HT1080 (cell line): ENCODE measurements at regions not wholly inside any gene's neighbourhood (a gene's known extent, or its start where the extent isn't known, plus 50 kb on each side); places are given as distances from the start of the nearest gene placed in this dataset.
A peak's percentile ranks its signal among the peaks of the same experiment; 100 is the strongest.

Experiments
- DNase-seq: peaks from one replicate; pipeline ENCODE4 v3.0.0-alpha.2; 2015; ENCODE audit warnings: low read depth

DNA sequence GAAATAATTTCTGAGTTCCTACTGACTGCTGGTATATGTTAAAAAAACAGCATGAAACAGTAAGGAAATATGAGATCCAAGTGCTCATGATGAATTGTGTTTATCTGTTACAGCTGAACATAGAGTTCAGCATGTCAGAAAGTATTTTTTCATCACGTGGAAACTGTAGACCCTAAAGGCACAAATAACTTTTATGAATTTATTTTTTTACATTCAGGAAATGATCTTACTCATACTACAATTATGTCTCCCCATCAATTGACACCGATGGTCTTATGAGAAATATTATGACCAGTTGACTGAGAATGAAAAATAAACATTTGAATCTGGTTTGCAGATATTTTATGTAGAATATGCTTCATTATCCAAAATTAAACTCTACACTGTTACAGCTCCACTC is 283.1 kb upstream of the SPANXN4 start:
- no peak for DNase-seq

DNA sequence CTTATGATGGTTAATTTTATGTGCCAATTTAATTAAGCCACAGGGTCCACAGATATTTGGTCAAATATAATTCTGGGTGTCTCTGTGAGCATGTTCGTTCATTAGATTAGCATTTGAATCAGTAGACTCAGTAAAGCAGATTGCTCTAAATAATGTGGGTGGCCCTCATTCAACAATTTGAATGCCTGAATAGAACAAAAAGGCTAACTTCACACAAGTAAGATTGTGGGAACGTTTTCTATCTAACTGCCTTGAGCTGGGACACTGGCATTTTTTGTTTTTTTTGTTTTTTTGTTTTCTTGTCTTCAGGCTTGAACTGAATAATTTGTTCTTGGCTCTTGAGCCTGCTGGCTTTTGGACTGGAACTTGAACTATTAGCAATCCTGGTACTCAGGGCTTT is 292.4 kb upstream of the SPANXN4 start:
- DNase-seq = no peak

DNA sequence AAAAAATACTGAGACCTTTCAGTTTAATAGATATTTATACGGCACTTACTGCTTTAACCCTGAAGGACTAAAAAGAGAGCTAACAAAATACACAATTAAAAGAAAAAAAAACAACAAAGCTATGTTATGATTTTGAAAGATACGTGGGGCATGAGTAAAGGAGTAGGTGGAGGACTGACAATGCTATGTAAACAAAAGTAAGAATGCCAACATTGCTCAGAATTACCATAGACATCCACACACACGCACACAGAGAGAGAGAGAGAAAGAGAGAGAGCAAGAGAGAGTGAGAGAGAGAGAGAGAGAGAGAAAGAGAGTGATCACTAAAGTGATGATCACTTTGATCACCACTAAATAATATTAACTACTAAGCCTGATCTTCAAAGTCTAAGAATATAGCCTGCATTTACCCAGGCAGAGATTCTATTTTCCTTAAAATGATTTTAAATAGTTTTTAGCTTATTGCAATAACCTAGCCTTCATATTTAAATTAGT is 313.9 kb upstream of the SPANXN4 start:
- DNase-seq = no peak

DNA sequence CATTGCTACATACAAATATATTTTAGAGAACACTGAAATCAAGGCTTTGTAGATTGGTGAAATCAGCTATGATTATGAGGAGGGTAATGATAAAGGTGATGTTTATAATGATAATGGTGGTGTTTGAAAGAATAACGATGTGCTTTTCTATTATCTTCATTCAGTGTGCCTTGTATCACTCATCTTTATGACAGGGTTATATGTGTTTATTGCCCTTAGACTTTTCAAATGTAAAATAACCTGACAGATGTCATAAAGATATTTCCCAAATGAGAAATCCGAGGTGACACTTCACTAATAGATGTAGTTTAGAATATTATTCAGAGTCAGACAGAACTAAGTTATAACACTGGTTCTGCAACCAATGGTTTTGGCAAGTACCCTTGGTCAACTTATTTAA is 323.0 kb upstream of the SPANXN4 start:
- no peak for DNase-seq

DNA sequence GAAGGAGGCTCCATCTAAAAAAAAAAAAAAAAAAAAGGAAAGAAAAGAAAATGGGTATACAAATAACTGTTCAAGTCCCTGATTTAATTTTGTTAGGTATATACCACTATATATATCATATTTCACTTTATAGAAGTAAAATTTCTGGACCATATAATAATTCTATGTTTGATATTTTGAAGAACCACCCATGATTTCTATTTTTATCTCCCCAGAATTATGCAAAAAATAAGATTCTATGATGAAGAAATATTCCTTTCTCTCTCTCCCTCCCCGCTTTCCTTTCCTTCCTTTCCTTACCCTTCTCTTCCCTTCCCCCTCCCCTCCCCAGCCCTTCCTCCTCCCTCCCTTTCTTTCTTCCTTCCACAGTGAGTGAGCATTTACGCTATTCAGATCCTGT is 337.5 kb upstream of the SPANXN4 start:
- no peak for DNase-seq

DNA sequence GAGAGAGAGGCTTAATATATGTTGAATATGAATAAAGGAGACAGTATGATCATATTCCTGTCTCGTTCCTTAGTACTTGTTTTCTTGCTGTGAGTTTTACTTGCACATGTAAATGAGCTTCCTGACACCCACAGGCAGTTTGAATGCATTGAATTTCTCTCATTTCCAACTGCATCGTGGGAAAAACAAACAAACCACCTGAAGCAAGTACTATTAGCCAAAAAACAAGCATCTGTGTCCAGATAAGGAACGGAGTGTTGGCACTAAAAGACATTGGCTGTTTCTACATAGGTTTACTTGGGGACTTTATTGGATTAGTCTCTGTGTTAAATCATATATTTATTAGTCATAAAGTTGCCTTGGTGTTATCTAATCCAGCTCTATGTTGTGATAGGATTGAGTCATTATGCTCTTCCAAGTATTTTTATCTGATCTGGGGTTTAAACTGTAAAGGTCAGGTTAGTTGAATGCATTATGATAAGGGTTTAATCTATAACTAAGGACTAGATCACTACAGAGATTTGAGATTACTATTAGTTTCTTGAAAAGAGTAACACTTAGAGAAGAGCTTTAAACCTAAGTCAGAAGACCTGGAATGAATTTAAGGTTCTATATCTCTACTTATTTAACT is 339.0 kb upstream of the SPANXN4 start:
- no peak for DNase-seq

DNA sequence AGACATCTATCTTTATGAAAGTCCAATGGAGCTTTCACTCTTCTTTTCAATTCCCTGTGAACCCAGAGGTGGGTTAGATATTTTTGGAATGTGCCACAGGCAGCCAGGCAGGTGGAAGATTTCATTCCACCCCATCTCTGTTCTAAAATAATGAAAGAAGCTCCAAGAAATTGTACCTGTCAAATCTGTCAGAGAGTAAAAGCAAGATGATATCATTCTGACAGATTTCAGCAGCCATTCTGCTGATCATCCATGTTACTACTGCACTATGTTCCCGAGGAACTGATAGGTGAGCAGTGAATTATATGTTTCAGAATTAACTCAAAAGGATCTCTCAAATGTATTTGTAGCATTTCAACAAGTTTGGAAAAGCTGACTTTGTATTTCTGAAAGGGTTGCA is 339.5 kb upstream of the SPANXN4 start:
- no peak for DNase-seq

DNA sequence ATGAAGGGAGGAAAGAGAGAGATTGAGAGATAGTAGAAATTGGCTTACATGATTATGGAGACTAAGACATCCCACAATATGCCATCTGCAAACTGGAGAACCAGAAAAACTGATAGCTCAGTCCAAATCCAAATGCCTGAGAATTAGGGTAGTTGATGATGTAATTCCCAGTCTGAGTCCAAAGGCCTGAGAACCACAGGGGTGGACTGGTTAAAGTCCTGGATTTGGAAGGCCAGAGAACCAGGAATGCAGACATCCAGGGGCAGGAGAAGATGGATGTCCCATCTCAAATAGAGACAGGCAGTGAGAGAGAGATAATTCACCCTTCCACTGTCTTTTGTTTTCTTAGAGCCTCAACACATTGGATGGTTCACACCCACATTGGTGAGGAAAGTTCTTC is 345.7 kb upstream of the SPANXN4 start:
- no peak for DNase-seq

DNA sequence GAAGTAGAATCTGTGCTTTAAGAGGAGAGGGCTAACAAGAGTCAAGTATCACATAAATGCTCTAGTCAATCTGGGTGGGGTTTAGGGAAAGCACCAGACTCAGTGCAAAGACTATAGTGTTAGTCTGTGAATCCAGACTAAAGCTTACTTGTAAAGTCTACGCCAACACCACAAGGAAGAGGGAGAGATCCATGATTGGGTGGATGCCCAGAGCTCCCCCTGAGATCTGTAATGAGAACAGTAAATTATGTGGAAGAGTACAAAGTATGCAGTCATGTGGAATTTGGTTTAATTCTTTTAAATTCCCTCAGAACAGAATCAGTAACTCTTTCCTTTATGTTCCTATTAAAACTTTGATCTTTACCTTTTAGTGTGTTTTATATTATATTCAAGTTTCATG is 354.7 kb upstream of the SPANXN4 start:
- no peak for DNase-seq

DNA sequence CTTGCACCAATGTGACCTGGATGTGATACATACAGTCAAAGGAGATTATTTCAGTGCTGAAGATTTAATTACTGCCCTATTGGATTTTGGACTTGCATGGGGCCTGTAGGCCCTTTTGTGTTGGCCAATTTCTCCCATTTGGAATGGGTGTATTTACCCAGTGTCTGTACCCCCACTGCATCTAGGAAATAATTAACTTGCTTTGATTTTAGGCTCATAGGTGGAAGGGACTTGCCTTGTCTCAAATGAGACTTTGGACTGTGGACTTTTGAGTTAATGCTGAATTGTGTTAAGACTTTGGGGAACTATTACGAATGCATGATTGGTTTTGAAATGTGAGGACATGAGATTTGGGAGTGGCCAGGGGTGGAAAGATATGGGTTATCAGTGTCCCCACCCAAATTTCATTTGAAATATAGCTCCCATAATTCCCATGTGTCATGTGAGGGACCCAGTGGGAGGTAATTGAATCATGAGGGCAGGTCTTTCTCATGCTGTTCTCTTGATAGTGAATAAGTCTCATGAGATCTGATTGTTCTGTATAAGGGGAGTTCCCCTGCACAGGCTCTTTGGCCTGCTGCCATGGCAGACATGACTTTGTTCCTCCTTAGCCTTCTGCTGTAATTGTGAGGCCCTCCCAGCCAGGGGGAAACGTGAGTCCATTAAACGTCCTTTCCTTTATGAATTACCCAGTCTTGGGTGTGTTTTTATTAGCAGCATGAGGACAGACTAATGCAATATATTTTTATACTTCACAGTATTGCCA is 362.2 kb upstream of the SPANXN4 start:
- DNase-seq = no peak

DNA sequence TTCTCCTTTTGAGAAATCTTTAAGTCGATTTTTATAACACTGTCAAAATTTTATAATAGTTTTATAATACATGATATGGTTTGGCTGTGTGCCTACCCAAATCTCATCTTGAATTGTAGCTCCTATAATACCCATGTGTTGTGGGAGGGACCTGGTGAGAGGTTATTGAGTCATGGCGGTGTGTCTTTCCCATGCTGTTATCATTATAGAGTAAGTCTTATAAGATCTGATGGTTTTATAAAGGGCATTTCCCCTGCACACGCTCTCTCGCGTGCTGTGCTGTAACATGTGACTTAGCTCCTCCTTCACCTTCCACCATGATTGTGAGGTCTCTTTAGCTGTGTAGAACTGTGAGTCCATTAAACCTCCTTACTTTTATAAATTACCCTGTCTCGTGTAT is 364.0 kb upstream of the SPANXN4 start:
- no peak for DNase-seq

DNA sequence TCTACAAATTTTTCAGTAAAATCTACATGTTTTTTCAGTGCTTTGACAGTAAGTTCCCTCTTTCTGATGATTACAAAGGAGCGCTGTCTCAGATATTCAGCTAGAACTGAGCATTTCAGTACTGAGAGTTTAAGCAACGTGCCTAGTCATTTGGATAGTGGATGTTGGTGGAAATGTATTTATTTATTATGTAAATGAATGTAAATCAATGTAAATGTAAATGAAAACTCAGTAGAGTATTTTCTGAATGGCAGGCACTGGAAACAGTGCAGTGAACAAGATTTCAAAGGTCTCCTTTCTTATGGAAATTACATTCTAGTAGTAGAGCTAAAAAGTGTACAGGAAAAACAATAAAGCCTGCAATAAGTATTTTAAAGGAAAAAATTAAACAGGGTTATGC is 370.2 kb upstream of the SPANXN4 start:
- DNase-seq = no peak

DNA sequence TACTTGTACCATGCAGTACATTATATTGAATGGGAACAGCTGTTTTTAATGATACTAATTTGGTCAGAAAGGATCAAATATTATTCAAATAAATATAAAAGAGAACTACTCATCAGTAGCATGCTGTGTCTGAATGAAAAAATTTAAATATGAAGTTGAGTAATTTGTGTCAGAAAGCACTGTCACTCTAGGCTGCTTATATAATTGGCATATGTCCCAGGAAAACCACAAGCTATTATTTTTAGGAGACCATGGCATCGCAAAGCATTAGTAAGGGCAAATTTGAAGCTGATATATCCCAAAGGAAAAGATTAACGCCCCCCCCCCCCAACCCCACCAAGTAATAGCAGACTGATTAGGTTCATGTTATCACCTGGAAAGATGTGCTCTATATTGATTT is 388.5 kb upstream of the SPANXN4 start:
- no peak for DNase-seq

DNA sequence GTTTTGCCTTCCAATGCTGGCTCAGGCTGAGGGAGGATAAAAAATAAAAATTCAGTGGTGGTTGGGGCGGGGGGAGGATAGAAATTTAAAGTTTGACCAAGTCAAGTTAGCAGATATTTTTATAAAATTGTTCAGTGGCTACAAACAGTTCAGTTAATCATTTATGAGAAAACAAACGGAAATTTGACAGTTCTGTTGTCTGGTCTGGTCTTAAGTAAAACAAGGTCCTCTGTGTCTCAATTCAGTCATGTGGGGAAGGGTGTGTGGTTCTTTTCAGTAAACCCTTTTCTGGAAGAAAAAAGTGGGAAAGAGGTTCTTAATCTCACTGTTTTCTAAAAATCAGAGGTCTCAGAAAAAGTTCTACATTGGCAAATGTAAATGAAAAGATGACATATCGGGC is 409.1 kb upstream of the SPANXN4 start:
- no peak for DNase-seq

DNA sequence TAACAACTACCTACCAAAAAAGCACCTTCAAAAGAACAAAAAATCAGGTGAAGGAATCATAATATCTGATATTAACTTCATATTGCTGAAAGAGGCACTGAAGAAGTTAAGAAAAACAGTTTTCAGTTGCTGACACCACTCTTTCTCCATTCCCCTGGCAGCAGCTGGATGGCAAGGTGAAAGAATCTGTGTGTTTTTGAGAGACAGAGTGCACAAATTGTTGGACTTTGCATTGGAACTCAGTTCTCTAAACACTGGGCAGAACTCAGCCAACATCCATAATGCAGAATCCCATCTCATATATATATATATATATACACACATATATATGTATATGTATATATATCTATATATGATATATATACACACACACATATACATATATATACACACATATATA is 408.3 kb upstream of the MAGEC2 start:
- no peak for DNase-seq

DNA sequence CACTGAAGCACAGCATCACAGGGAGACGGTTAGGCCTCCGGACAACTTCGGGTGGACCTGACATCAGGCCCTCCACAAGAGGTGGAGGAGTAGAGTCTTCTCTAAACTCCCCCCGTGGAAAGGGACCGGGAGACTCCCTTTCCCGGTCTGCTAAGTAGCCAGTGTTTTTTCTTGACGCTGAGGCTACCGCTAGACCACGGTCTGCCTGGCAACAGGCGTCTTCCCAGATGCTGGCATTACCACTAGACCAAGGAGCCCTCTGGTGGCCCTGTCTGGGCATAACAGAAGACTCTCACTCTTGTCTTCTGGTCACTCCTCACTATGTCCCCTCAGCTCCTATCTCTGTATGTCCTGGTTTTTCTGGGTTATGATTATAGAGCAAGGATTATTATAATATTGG is 401.5 kb upstream of the MAGEC2 start:
- DNase-seq = peak; percentile 26

DNA sequence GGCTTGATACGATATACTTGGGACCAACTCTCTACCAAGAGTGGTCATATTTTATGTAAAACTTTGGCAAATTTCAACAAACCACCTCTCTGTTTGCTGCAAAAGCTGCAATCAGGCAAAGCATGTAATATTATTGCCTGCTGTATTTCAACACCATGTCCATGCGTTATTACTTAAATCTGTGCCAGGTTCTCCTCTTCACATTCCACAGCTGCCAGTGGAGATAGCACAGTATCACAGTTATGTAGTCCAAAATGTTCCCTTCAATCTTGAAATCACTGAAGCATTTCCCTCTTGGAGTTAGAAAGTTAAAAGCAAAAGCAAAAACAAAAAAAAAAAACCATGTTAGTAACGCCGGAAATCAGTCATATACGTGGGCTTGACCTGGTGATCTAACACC is 396.7 kb upstream of the MAGEC2 start:
- no peak for DNase-seq

DNA sequence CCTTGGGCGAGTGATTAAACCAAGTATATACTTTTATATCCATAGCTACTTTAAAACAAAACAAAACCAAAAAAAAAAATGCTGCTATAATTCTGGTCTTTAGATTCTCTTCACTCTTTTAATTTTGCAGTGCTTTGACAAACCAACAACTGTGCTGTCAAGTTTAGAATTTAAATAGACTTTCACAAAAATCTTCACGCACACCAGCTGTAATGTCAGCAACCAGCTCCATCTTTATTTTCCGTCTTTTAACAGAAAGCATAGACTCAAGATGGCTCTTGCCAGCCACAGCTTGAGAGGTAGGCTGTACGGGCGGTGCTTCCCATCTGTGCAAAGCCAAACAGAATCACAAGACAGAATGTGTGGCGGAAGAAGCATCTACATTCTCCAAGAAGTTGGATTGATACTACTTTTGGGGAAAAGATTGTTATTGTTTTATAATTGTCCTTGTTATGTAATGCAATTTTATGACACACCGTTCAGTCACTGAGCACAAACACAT is 388.3 kb upstream of the MAGEC2 start:
- no peak for DNase-seq

DNA sequence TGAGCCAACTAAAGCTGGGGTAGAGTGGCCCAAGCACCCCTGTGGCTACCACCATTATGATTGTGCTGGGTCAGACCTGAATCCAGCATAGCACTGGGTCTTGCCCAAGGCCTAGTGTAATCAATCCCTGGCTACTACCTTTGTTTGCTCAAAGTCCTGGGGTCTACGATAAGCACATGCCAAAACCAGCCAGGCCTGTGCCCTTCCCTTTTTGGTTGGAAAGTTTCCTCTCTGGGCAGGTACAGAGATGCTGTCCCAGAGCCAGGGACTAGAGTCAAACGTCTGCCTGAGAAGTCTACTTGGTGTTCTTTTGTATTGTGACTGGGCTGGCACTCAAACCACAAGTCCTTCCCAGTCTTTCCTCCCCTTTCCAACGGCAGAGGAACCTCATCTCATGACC is 371.5 kb upstream of the MAGEC2 start:
- DNase-seq = no peak

DNA sequence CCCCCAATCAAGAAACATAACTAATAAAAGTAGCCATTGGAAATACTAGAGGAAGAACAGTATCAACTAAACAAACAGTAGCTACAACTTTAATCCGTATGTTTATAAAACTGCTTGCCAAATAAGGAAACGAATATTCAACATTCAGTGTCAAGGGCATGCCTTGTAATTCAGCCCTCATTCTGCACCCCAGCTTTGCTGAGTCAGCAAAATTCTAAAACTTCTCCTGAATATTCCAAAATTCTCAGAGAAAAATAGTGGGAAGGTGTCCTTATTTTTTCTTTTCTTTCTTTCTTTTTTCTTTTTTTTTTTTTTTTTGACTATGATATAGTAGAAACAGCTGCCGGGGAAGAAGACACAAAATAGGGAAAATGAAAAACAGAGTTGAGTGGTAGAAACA is 344.8 kb upstream of the MAGEC2 start:
- DNase-seq = no peak

DNA sequence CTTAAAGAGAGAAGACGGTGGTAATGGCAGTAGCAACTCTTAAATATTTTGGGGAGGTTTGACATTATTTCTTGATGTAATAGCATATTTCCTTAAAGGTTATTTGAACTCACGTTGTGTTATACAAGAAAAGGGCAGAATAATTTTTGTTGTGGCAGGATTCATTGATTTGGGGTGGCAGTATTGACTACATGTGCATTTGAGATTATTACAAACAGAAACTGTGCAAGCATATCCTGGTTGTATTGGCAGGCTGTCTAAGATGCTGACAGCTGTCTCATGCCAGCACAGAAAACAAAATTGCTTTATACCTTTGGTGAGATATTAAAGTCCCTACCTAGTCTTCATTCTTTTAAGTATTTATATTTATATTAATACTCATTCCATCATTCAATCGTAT is 300.7 kb upstream of the MAGEC2 start:
- no peak for DNase-seq

DNA sequence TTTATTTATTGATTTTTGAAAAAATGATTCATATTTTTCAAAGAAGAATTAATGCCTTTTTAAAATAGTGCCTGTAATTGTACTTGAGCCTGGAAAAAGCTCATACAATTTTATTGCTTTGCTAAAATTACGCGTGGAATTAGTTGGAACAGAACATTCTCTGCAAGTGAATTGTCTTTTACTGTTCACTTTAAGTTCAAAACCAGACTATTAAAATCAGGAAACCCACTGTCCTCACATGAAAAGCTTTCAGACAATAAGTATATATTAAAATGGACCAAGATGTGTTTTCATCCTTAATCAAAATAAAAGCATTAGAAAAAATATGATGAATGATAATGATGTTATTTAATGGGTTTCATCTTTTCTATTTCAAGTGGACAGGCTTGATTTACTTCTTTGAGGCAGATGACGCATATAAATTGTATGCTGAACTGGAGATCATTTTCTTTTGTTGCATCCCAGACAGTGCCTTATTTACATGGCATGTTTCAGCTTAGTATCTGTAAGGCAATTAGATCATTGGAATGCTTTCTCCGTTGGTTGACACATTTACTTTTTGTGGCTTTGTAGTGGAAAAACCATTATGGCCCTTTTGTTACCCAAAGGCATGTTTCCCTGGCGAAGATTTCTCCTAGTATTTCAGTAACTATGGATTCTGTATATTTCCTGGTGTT is 299.0 kb upstream of the MAGEC2 start:
- no peak for DNase-seq

DNA sequence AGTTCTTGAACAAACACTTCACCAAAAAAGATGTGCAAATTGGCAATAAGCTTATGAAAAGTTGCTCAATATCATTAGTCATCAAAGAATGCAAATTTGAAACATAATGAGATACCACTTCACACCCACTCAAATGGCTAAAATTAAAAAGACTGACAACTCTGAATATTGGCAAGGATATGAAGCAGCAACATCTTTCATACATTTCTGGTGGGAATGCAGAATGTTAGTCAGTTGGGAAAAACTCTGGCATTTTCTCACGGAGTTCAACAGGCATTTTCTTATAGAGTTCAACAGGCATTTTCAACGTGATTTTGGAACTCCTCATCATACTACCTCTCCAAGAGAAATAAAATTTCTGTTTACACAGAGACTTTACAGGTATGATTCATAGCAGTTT is 297.4 kb upstream of the MAGEC2 start:
- DNase-seq = no peak
